Suprapubic skin (tissue), 3 donors: ENCODE measurements at regions not wholly inside any gene's neighbourhood (a gene's known extent, or its start where the extent isn't known, plus 50 kb on each side); places are given as distances from the start of the nearest gene placed in this dataset.

Experiments used
- POLR2AphosphoS5 ChIP-seq, 3 donors: sonication (generic); formaldehyde crosslinking; IDR thresholded peaks; one replicate each; pipeline ENCODE4 v1.6.1; 2017; ENCODE audit warnings: antibody characterized with exemption in 3 of 3
- TF ChIP-seq, protein P1 (sequence below), 2 donors: fragments of 200-600 bp in 1 of 2; fragments of 450-650 bp in 1 of 2; sonication (generic) in 1 of 2; IDR thresholded peaks; one replicate each; pipeline ENCODE4 v1.5.1; 2016 to 2019; ENCODE audit warnings: antibody characterized with exemption in 2 of 2, mild to moderate bottlenecking in 1 of 2, moderate library complexity in 1 of 2

DNA sequence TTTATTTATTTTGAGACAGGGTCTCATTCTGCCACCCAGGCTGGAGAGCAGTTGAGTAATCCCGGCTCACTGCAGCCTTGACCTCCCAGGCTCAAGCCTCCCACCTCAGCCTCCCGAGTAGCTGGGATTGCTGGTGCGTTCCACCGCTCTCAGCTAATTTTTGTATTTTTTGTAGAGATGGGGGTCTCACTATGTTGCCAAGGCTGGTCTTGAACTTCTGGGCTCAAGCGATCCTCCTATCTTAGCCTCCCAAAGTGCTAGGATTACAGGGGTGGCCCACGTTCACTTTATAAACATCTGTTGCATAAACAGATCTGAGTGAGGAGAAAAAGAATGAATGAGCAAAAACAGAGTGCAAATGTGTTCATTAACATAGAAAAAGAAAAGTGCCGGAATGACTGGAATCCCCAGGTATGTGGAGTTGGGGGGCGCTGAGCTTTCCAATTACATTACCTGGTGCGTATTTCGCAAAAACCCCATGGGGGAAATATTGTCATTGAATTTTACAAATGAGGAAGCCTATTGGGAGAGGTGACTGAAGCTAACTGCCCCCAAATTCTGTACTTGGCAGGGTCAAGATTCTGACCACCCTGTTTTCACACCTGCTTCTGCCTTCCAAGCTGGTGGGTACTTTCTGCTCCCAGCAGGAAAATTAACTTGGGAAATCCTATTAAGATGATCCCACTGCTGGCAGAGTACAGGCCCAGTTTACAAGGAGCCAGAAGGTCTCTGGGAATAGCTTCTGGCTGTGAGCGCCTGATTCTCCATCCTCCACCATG is 207.7 kb upstream of the JARID2 start:
- TF ChIP-seq, protein P1, sequence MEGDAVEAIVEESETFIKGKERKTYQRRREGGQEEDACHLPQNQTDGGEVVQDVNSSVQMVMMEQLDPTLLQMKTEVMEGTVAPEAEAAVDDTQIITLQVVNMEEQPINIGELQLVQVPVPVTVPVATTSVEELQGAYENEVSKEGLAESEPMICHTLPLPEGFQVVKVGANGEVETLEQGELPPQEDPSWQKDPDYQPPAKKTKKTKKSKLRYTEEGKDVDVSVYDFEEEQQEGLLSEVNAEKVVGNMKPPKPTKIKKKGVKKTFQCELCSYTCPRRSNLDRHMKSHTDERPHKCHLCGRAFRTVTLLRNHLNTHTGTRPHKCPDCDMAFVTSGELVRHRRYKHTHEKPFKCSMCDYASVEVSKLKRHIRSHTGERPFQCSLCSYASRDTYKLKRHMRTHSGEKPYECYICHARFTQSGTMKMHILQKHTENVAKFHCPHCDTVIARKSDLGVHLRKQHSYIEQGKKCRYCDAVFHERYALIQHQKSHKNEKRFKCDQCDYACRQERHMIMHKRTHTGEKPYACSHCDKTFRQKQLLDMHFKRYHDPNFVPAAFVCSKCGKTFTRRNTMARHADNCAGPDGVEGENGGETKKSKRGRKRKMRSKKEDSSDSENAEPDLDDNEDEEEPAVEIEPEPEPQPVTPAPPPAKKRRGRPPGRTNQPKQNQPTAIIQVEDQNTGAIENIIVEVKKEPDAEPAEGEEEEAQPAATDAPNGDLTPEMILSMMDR (IDR thresholded peaks at IDR 0.05) = no peak
- no peak for TF ChIP-seq POLR2AphosphoS5 (IDR thresholded peaks at IDR 0.05)
